Superior temporal gyrus (tissue), 1 donor: ENCODE measurements at regions not wholly inside any gene's neighbourhood (a gene's known extent, or its start where the extent isn't known, plus 50 kb on each side); places are given as distances from the start of the nearest gene placed in this dataset.
A peak's percentile ranks its signal among the peaks of the same experiment; 100 is the strongest.
"Not testable (repeated sequence)": the region's sequence is repeated elsewhere in the genome, so short reads cannot be mapped to it uniquely, and the experiment has no call there.

Experiments used
- DNase-seq: peaks from one replicate; pipeline ENCODE4 v3.0.0-alpha.2; 2016; ENCODE audit errors: extremely low spot score

GRCh38 chr5:96528826-96529474 is 95.9 kb upstream of the PCSK1 start:
- DNase-seq = no peak

- no peak for DNase-seq
Observed at GRCh38 chr5:96529559-96529958, 96.5 kb upstream of the PCSK1 start.

- no peak for DNase-seq
Observed at GRCh38 chr5:96530901-96531300, 97.9 kb upstream of the PCSK1 start.

GRCh38 chr5:96533371-96533770 is 100.3 kb upstream of the PCSK1 start:
- DNase-seq = no peak

GRCh38 chr5:96537386-96537785 is 104.3 kb upstream of the PCSK1 start:
- DNase-seq = no peak

- DNase-seq = no peak
Observed at GRCh38 chr5:96538808-96539250, 105.8 kb upstream of the PCSK1 start.

GRCh38 chr5:96546120-96546519 is 113.1 kb upstream of the PCSK1 start:
- no peak for DNase-seq

GRCh38 chr5:96547486-96547885 is 114.4 kb upstream of the PCSK1 start:
- no peak for DNase-seq

GRCh38 chr5:96548905-96549304 is 113.3 kb upstream of the CAST start:
- DNase-seq = no peak

GRCh38 chr5:96560857-96561256 is 101.3 kb upstream of the CAST start:
- not testable (repeated sequence) for DNase-seq

- no peak for DNase-seq
Observed at GRCh38 chr5:96562614-96563013, 99.6 kb upstream of the CAST start.

GRCh38 chr5:96563816-96564215 is 98.4 kb upstream of the CAST start:
- DNase-seq = no peak

- peak; percentile 66 for DNase-seq
Observed at GRCh38 chr5:96565582-96566265, 96.5 kb upstream of the CAST start.

GRCh38 chr5:96566833-96567587 is 95.2 kb upstream of the CAST start:
- DNase-seq = no peak

- DNase-seq = no peak
Observed at GRCh38 chr5:96569332-96569731, 92.8 kb upstream of the CAST start.

GRCh38 chr5:96569770-96570169 is 92.4 kb upstream of the CAST start:
- DNase-seq = no peak

GRCh38 chr5:96572864-96573512 is 89.2 kb upstream of the CAST start:
- no peak for DNase-seq

- no peak for DNase-seq
Observed at GRCh38 chr5:96573513-96573894, 88.7 kb upstream of the CAST start.

- DNase-seq = no peak
Observed at GRCh38 chr5:96576876-96577275, 85.3 kb upstream of the CAST start.

GRCh38 chr5:96577909-96578308 is 84.3 kb upstream of the CAST start:
- no peak for DNase-seq

- no peak for DNase-seq
Observed at GRCh38 chr5:96579711-96580110, 82.5 kb upstream of the CAST start.

- DNase-seq = peak; percentile 60
Observed at GRCh38 chr5:96582343-96582742, 79.8 kb upstream of the CAST start.
